ENCODE measurements at regions not wholly inside any gene's neighbourhood (a gene's known extent, or its start where the extent isn't known, plus 50 kb on each side); places are given as distances from the start of the nearest gene placed in this dataset.

DNA sequence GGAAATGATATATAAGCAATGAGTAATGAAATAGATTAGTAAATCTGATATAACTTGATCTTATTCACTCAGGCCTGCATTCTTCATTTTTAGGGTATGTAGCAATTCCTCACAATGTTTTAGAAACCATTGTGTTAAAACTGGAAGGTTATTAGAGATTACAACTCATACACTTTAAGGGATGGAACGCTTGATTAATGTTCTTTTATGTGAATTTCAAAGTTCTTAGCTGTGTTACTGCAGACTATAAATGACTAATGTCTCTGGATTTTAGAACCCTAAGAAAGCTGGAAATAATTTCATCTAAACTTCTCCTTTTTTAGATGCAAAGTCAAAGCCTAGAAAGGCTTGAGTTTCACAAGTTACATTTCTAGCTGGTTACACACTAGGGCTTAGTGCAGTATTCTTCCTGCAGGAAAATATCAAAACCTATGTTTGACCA is 148.2 kb upstream of the CLEC14A start:
- DNase-seq (ENCODE audit: low read depth), result peak; percentile 92
- TF ChIP-seq, protein P1, sequence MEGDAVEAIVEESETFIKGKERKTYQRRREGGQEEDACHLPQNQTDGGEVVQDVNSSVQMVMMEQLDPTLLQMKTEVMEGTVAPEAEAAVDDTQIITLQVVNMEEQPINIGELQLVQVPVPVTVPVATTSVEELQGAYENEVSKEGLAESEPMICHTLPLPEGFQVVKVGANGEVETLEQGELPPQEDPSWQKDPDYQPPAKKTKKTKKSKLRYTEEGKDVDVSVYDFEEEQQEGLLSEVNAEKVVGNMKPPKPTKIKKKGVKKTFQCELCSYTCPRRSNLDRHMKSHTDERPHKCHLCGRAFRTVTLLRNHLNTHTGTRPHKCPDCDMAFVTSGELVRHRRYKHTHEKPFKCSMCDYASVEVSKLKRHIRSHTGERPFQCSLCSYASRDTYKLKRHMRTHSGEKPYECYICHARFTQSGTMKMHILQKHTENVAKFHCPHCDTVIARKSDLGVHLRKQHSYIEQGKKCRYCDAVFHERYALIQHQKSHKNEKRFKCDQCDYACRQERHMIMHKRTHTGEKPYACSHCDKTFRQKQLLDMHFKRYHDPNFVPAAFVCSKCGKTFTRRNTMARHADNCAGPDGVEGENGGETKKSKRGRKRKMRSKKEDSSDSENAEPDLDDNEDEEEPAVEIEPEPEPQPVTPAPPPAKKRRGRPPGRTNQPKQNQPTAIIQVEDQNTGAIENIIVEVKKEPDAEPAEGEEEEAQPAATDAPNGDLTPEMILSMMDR (IDR thresholded peaks at IDR 0.05; ENCODE audit: control insufficient read depth, insufficient read depth, low read depth, low read length, missing control alignments), result no peak
- H3K4me3 ChIP-seq (ENCODE audit: control insufficient read depth, low read depth, low read length), result no peak overlapping the region

DNA sequence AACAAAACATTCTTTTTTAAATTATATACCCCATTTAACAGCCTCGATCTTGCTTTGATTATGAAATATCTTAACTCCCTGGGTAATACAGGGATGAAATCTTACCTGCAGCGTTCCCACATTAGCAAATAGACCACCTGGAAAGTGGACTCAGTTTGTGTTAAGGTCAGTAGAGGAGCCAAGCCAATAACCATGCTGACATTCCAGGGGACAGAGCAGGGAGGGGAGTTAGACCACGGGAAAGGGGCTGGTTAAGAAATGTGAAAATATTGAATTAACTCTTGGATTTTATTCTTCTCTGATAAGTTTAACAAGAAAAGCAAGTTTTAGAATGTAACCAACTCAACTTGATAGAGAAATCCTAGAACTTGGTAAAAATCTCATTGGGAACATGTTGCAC is 144.9 kb upstream of the CLEC14A start:
- DNase-seq (ENCODE audit: low read depth), result no peak
- H3K4me3 ChIP-seq (ENCODE audit: control insufficient read depth, low read depth, low read length), result no peak overlapping the region
- TF ChIP-seq, protein P1 (IDR thresholded peaks at IDR 0.05; ENCODE audit: control insufficient read depth, insufficient read depth, low read depth, low read length, missing control alignments), result no peak

DNA sequence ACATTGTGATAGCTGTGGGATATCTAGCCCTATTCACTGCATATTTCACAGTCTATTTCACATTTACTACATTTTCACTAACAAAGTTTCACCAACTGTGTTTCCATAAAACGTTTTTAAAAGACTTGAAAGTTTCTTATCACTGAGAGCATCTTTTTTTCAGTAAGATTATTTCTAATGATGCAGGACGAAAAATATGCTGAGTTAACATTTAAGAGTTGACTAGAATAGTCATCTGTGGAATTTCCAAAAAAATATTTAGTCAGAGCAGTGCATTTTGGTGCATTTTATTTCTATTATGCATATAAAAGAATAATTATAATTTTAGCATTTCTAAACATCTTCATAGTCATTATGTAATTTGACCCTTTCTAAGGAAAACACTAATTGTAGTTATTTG is 143.8 kb upstream of the CLEC14A start:
- DNase-seq (ENCODE audit: low read depth), result no peak
- TF ChIP-seq, protein P1 (IDR thresholded peaks at IDR 0.05; ENCODE audit: control insufficient read depth, insufficient read depth, low read depth, low read length, missing control alignments), result no peak
- H3K4me3 ChIP-seq (ENCODE audit: control insufficient read depth, low read depth, low read length), result no peak overlapping the region

DNA sequence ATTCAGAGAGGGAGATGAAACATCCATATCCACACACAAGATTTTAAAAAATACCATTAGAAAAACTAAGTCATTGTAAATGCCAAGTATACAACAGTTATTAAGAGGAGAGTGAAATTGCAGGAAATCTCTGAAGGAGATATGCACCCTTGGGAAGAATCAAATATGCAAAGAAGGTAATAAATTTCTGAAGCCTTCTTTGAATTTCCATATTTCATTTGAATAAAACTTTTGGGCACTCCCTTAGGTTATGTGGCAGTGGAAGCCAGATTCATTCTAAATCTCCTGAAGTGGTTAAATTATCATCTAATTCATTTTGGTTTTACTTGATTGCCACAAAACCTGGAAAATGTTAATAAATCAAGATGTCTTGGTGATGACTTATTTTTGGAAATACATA is 138.9 kb upstream of the CLEC14A start:
- TF ChIP-seq, protein P1 (IDR thresholded peaks at IDR 0.05; ENCODE audit: control insufficient read depth, insufficient read depth, low read depth, low read length, missing control alignments), result no peak
- no peak overlapping the region for H3K4me3 ChIP-seq (ENCODE audit: control insufficient read depth, low read depth, low read length)
- DNase-seq (ENCODE audit: low read depth), result no peak

DNA sequence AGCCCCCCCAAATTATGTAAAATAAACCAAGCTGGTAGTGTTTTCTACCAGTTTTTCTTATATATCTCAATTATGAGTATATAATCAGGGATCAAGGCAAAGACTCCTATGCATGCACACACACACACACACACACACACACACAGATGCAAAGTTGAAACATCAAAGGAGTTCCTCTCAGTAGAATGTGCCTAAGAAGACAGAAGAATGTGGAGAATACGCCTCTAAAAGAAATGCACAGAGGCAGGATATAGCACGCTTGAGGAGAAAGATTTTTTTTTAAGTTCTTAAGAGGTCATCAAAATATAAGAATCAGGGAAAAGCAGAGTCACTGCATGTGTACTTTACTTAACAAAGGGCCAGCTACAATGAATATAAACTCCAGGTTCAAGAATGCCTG is 138.2 kb upstream of the CLEC14A start:
- TF ChIP-seq, protein P1 (IDR thresholded peaks at IDR 0.05; ENCODE audit: control insufficient read depth, insufficient read depth, low read depth, low read length, missing control alignments), result no peak
- no peak for DNase-seq (ENCODE audit: low read depth)
- no peak overlapping the region for H3K4me3 ChIP-seq (ENCODE audit: control insufficient read depth, low read depth, low read length)

DNA sequence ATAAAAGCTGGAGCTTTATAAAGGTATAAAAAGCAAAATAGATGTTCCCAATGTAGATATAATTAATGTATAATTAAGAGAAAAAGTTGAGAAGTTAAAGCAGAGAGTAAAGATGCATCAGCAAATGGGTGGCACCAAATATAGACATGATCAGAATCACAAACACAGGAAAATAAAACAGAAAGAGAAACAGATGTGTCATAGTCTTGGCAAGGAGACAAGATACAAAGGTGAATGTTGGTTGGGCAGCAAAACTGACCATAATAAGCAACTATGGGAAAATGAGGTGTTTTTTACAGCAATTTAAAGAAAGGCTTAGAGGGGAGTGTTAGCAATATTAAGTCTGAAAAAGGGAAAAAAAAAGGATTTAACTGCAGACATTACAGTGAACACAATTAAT is 135.4 kb upstream of the CLEC14A start:
- no peak overlapping the region for H3K4me3 ChIP-seq (ENCODE audit: control insufficient read depth, low read depth, low read length)
- no peak for DNase-seq (ENCODE audit: low read depth)
- TF ChIP-seq, protein P1 (IDR thresholded peaks at IDR 0.05; ENCODE audit: control insufficient read depth, insufficient read depth, low read depth, low read length, missing control alignments), result no peak

DNA sequence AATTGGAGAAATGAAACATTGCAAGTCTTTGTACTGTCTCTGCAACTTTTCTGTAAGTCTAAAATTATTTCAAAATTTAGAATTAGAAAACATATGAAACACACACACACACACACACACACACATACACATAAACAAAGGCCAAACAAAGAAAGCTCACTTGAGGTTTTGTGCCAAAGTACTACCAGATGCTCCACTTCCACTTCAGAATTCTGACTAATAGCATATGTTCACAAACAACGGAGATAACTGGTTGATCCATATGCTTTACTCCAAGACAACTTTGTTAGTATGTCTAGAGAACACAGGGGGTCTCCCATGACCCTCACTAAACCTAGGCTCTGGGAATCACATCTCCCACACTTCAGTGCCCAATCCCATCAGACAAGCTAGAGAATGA is 133.8 kb upstream of the CLEC14A start:
- peak; percentile 39 for DNase-seq (ENCODE audit: low read depth)
- TF ChIP-seq, protein P1 (IDR thresholded peaks at IDR 0.05; ENCODE audit: control insufficient read depth, insufficient read depth, low read depth, low read length, missing control alignments), result no peak

More for the DNA sequence above, 133.8 kb upstream of the CLEC14A start:
- H3K4me3 ChIP-seq (ENCODE audit: control insufficient read depth, low read depth, low read length), result no peak overlapping the region

All from AG09309 (cell line).